H1 (cell line): ENCODE measurements at regions not wholly inside any gene's neighbourhood (a gene's known extent, or its start where the extent isn't known, plus 50 kb on each side); places are given as distances from the start of the nearest gene placed in this dataset.

ENCODE experiments used
- CTCF ChIA-PET: fragments of 300-600 bp; sonication (Branson Sonifier 250); formaldehyde crosslinking; loops from one replicate; lab custom pipeline; 2021; ENCODE audit not compliant: partially characterized antibody; lab: Charles Lee
- POLR2A ChIA-PET: fragments of 300-600 bp; sonication (Branson Sonifier 250); formaldehyde crosslinking; loops from one replicate; lab custom pipeline; 2021; ENCODE audit warnings: inconsistent platforms; ENCODE audit not compliant: partially characterized antibody; lab: Charles Lee
- DNase-seq, 2 experiments: peaks; one replicate each; pipeline versions ENCODE4 v3.0.0 to v3.0.0-alpha.2; 2010 to 2022; ENCODE audit warnings: low spot score in 2 of 2, low read depth in 1 of 2, mixed read lengths in 1 of 2
- FAIRE-seq: peaks from 2 replicates; lab custom pipeline; 2011; peaks lifted over from hg19 to GRCh38; lab: Jason Lieb, UNC
- H2AFZ ChIP-seq: 2 replicates; pipeline ENCODE4 v1.8.1; 2012; ENCODE audit warnings: low read length, inconsistent platforms
- H2AK5ac ChIP-seq: 2 replicates; pipeline ENCODE4 v1.6.1; 2013; ENCODE audit warnings: low read depth, low read length
- H2BK120ac ChIP-seq: replicated peaks from 2 replicates; pipeline ENCODE3; 2013; ENCODE audit warnings: low read depth, low read length, inconsistent platforms
- H2BK12ac ChIP-seq: 2 replicates; pipeline ENCODE4 v1.6.1; 2013; ENCODE audit warnings: low read depth, low read length
- H2BK15ac ChIP-seq: 2 replicates; pipeline ENCODE4 v1.6.1; 2013; ENCODE audit warnings: low read length
- H2BK20ac ChIP-seq: 2 replicates; pipeline ENCODE4 v1.6.1; 2013; ENCODE audit warnings: low read length
- H2BK5ac ChIP-seq: 2 replicates; pipeline ENCODE4 v1.6.1; 2013; ENCODE audit warnings: low read depth, low read length
- H3K14ac ChIP-seq: 2 replicates; pipeline ENCODE4 v1.6.1; 2013; ENCODE audit warnings: inconsistent platforms; ENCODE audit not compliant: insufficient read length
- H3K18ac ChIP-seq: 2 replicates; pipeline ENCODE4 v1.6.1; 2013; ENCODE audit warnings: low read length; ENCODE audit errors: extremely low read depth
- H3K23ac ChIP-seq: 2 replicates; pipeline ENCODE4 v1.6.1; 2013; ENCODE audit warnings: inconsistent platforms; ENCODE audit not compliant: insufficient read length
- H3K23me2 ChIP-seq: 2 replicates; pipeline ENCODE4 v1.6.1; 2013; ENCODE audit warnings: low read depth, low read length
- H3K27ac ChIP-seq: 2 replicates; pipeline ENCODE4 v1.6.1; 2011; ENCODE audit warnings: low read depth, low read length, inconsistent platforms
- H3K27me3 ChIP-seq, 4 experiments: replicated peaks in 1 of 4; 1 replicate in 1 of 4; 2 replicates in 3 of 4; pipeline versions ENCODE4 v1.6.1 to v1.8.1; 2011 to 2013; ENCODE audit warnings: low read length in 3 of 4, mild to moderate bottlenecking in 3 of 4, inconsistent platforms in 2 of 4, mixed read lengths in 2 of 4, moderate library complexity in 1 of 4; ENCODE audit not compliant: control insufficient read depth in 3 of 4, insufficient read depth in 3 of 4; ENCODE audit errors: extremely low read depth in 1 of 4
- H3K36me3 ChIP-seq, 4 experiments: 2 replicates each; pipeline versions ENCODE4 v1.6.1 to v1.8.1; 2011 to 2013; ENCODE audit warnings: mild to moderate bottlenecking in 4 of 4, low read length in 3 of 4, moderate library complexity in 2 of 4, control low read depth in 1 of 4, inconsistent platforms in 1 of 4; ENCODE audit not compliant: insufficient read depth in 4 of 4, control insufficient read depth in 2 of 4
- H3K4ac ChIP-seq: replicated peaks from 2 replicates; pipeline ENCODE3; 2013; ENCODE audit warnings: low read length, low read depth, mixed read lengths, inconsistent platforms; ENCODE audit not compliant: insufficient read length
- H3K4me1 ChIP-seq, 4 experiments: replicated peaks in 1 of 4; 1 replicate in 1 of 4; 2 replicates in 3 of 4; pipeline versions ENCODE4 v1.6.1 to v1.8.1; 2011 to 2013; ENCODE audit warnings: low read length in 3 of 4, inconsistent platforms in 2 of 4, mixed read lengths in 1 of 4; ENCODE audit not compliant: insufficient read depth in 4 of 4, control insufficient read depth in 3 of 4
- H3K4me2 ChIP-seq, 2 experiments: 2 replicates each; pipeline versions ENCODE4 v1.6.1 to v1.8.1; 2011 to 2013; ENCODE audit warnings: low read depth in 2 of 2, low read length in 2 of 2, control low read depth in 1 of 2, inconsistent platforms in 1 of 2, mild to moderate bottlenecking in 1 of 2; ENCODE audit not compliant: insufficient read depth in 1 of 2
- H3K4me3 ChIP-seq, 4 experiments: fragments of 200-600, 300-600 bp in 1 of 4; sonication (generic), shearing (Covaris generic), sonication (Bioruptor Twin) in 1 of 4; 2 replicates each; pipeline versions ENCODE4 v1.5.1 to v1.8.1; 2011 to 2016; ENCODE audit warnings: low read length in 4 of 4, low read depth in 3 of 4, control low read depth in 2 of 4, inconsistent platforms in 2 of 4, mild to moderate bottlenecking in 2 of 4, mixed read lengths in 1 of 4, moderate library complexity in 1 of 4; ENCODE audit not compliant: insufficient read depth in 2 of 4; ENCODE audit errors: extremely low read depth in 1 of 4
- H3K56ac ChIP-seq: replicated peaks from 2 replicates; pipeline ENCODE3; 2013; ENCODE audit warnings: low read depth, mild to moderate bottlenecking, mixed read lengths, low read length, inconsistent platforms; ENCODE audit not compliant: insufficient read length
- H3K79me1 ChIP-seq: 2 replicates; pipeline ENCODE4 v1.6.1; 2013; ENCODE audit warnings: low read depth, low read length, control low read depth
- H3K79me2 ChIP-seq, 2 experiments: 2 replicates each; pipeline versions ENCODE4 v1.6.1 to v1.8.1; 2012 to 2013; ENCODE audit warnings: low read length in 2 of 2, mild to moderate bottlenecking in 2 of 2, inconsistent platforms in 1 of 2; ENCODE audit not compliant: insufficient read depth in 2 of 2, control insufficient read depth in 1 of 2
- H3K9ac ChIP-seq, 4 experiments: replicated peaks in 1 of 4; 1 replicate in 1 of 4; 2 replicates in 3 of 4; pipeline versions ENCODE4 v1.6.1 to v1.8.1; 2011 to 2013; ENCODE audit warnings: low read depth in 3 of 4, low read length in 3 of 4, control low read depth in 2 of 4, mild to moderate bottlenecking in 2 of 4, moderate library complexity in 2 of 4, inconsistent platforms in 1 of 4; ENCODE audit errors: extremely low read depth in 1 of 4
- H3K9me3 ChIP-seq, 2 experiments: 2 replicates each; pipeline versions ENCODE4 v1.6.1 to v1.8.1; 2012 to 2013; ENCODE audit warnings: mild to moderate bottlenecking in 2 of 2, moderate library complexity in 2 of 2, control low read depth in 1 of 2, inconsistent platforms in 1 of 2, low read depth in 1 of 2, low read length in 1 of 2, mixed read lengths in 1 of 2; ENCODE audit not compliant: insufficient read depth in 2 of 2
- H4K20me1 ChIP-seq, 2 experiments: replicated peaks in 1 of 2; 2 replicates each; pipeline versions ENCODE3 to v1.8.1; 2011 to 2013; ENCODE audit warnings: inconsistent platforms in 2 of 2, low read length in 2 of 2, mild to moderate bottlenecking in 1 of 2; ENCODE audit not compliant: insufficient read depth in 2 of 2, control insufficient read depth in 1 of 2
- H4K5ac ChIP-seq: 2 replicates; pipeline ENCODE4 v1.6.1; 2013; ENCODE audit warnings: low read length, low read depth, mixed read lengths, inconsistent platforms; ENCODE audit not compliant: insufficient read length
- H4K8ac ChIP-seq: 2 replicates; pipeline ENCODE4 v1.8.0; 2013; ENCODE audit warnings: mild to moderate bottlenecking, moderate library complexity, low read length, inconsistent platforms; ENCODE audit not compliant: insufficient read depth; ENCODE audit errors: extremely low read depth
- H4K91ac ChIP-seq: replicated peaks from 2 replicates; pipeline ENCODE3; 2013; ENCODE audit warnings: low read length, mixed read lengths, inconsistent platforms; ENCODE audit not compliant: insufficient read length
- EGR1 ChIP-seq: IDR thresholded peaks from 2 replicates; pipeline ENCODE4 v1.6.1; 2011; ENCODE audit warnings: low read depth, low read length, borderline replicate concordance
- KDM5A ChIP-seq: fragments of 200-600 bp; IDR thresholded peaks from 2 replicates; pipeline ENCODE4 v1.7.1; 2012; ENCODE audit warnings: mild to moderate bottlenecking, low read length, inconsistent platforms, mixed read lengths
- WGBS, 2 experiments: shearing (Covaris generic) in 1 of 2; methylation state at CpG; one replicate each; pipeline versions ENCODE4 v1.1.6 to v1.1.7; 2013 to 2015; ENCODE audit warnings: low lambda C conversion rate in 2 of 2, mixed read lengths in 2 of 2, inconsistent platforms in 1 of 2, low coverage in 1 of 2, missing lambda C conversion rate in 1 of 2; ENCODE audit not compliant: insufficient replicate concordance in 2 of 2, insufficient coverage in 1 of 2, insufficient read length in 1 of 2; ENCODE audit errors: extremely low coverage in 1 of 2, missing lambda C conversion rate in 1 of 2; 5-methylcytosine and 5-hydroxymethylcytosine counted together

GRCh38 chr13:88729605-88730004 lies 1058.4 kb downstream of the SLITRK5 start:
- H3K14ac ChIP-seq: no peak overlapping the region
- no peaks in the 10 kb centered on the region for H4K20me1 ChIP-seq
- no peak overlapping the region for H3K27ac ChIP-seq
- H3K9me3 ChIP-seq: no peaks in the 10 kb centered on the region
- no peaks in the 10 kb centered on the region for H3K27me3 ChIP-seq
- no peak overlapping the region for H2BK12ac ChIP-seq
- no peaks in the 10 kb centered on the region for H3K23me2 ChIP-seq
- no peak overlapping the region for H4K8ac ChIP-seq
- no peaks in the 10 kb centered on the region for H3K79me1 ChIP-seq
- no peak overlapping the region for H4K91ac ChIP-seq
- DNase-seq (no peak), FAIRE-seq (no peak)
- H3K56ac ChIP-seq: no peak overlapping the region
- H3K4me1 ChIP-seq: no peaks in the 10 kb centered on the region
- H3K9ac ChIP-seq: no peak overlapping the region
- H3K4me3 ChIP-seq: no peak overlapping the region
- no peak overlapping the region for H3K4ac ChIP-seq
- no peak overlapping the region for H2AK5ac ChIP-seq
- CTCF ChIA-PET: interaction anchor here (0.6 kb wide), 1 partner anchor 250 kb away, joined by 3 read pairs; no protein-coding TSS in a partner anchor
- no peak overlapping the region for H3K23ac ChIP-seq
- H3K4me2 ChIP-seq: no peak overlapping the region
- no peak overlapping the region for H2BK5ac ChIP-seq
- H3K36me3 ChIP-seq: no peaks in the 10 kb centered on the region
- H2AFZ ChIP-seq: no peak overlapping the region
- WGBS, 2 experiments: 94% methylated on average over 3 of the region's 3 CpGs; no CpG with 5 or more reads in 1 of the 2 experiments
- POLR2A ChIA-PET: no interaction called here
- no peaks in the 10 kb centered on the region for H3K79me2 ChIP-seq
- no peak overlapping the region for H2BK120ac ChIP-seq
- H2BK15ac ChIP-seq: no peak overlapping the region
- no peak overlapping the region for H4K5ac ChIP-seq
- H3K18ac ChIP-seq: no peak overlapping the region
- no peak overlapping the region for H2BK20ac ChIP-seq
- no peak for TF ChIP-seq EGR1
- no peak for TF ChIP-seq KDM5A
